SK-N-MC (cell line): ENCODE measurements at regions not wholly inside any gene's neighbourhood (a gene's known extent, or its start where the extent isn't known, plus 50 kb on each side); places are given as distances from the start of the nearest gene placed in this dataset.

ENCODE experiments used
- EZH2 ChIP-seq: fragments of 200-600 bp; sonication (generic); IDR thresholded peaks from one replicate; pipeline ENCODE4 v1.6.1; 2017; ENCODE audit warnings: antibody characterized with exemption
- POLR2AphosphoS5 ChIP-seq: IDR thresholded peaks from 2 replicates; pipeline ENCODE4 v1.6.1; 2012; ENCODE audit warnings: mild to moderate bottlenecking, low read depth, low read length, borderline replicate concordance

- TF ChIP-seq EZH2: no peak
- TF ChIP-seq POLR2AphosphoS5: no peak
These were observed 606.7 kb downstream of the EPHA5 start for GRCh38 chr4:65063601-65064000.
